ENCODE measurements at regions not wholly inside any gene's neighbourhood (a gene's known extent, or its start where the extent isn't known, plus 50 kb on each side); places are given as distances from the start of the nearest gene placed in this dataset.

GRCh38 chr7:32140210-32140939 lies 70.2 kb upstream of the PDE1C start:
- H3K27ac ChIP-seq: no peak overlapping the region
- intact Hi-C loops (cut with DNase I; ENCODE audit: low total_unique reads): no loop called here
- H3K4me1 ChIP-seq: no peaks in the 10 kb centered on the region

GRCh38 chr7:32137059-32137458 lies 66.9 kb upstream of the PDE1C start:
- no peak for TF ChIP-seq CTCF (IDR thresholded peaks at IDR 0.05)
- Histone ChIP-seq H3K36me3 (no peaks in the 10 kb centered on the region), H3K4me3 (no peak overlapping the region), H3K27ac (no peak overlapping the region), H3K4me1 (no peaks in the 10 kb centered on the region), H3K27me3 (no peaks in the 10 kb centered on the region), H3K9me3 (peaks cover 0 to 17% (median 5%) of the 10 kb centered on the region in 3 donors)
- no peak for DNase-seq
- intact Hi-C loops (cut with DNase I; ENCODE audit: low total_unique reads): no loop called here

More at GRCh38 chr7:32140210-32140939, 70.2 kb upstream of the PDE1C start:
- DNase-seq: no peak
- Histone ChIP-seq H3K36me3 (no peaks in the 10 kb centered on the region), H3K9me3 (no peaks in the 10 kb centered on the region), H3K27me3 (no peaks in the 10 kb centered on the region), H3K4me3 (no peak overlapping the region)
- TF ChIP-seq CTCF (IDR thresholded peaks at IDR 0.05): no peak

- Histone ChIP-seq H3K4me1 (no peaks in the 10 kb centered on the region), H3K36me3 (no peaks in the 10 kb centered on the region), H3K27ac (no peak overlapping the region), H3K9me3 (peaks cover 0 to 17% (median 5%) of the 10 kb centered on the region in 3 donors), H3K27me3 (no peaks in the 10 kb centered on the region), H3K4me3 (no peak overlapping the region)
- intact Hi-C loops (cut with DNase I; ENCODE audit: low total_unique reads): no loop called here
- TF ChIP-seq CTCF (IDR thresholded peaks at IDR 0.05): no peak
- DNase-seq: no peak
Measured at GRCh38 chr7:32131091-32131490, 60.9 kb upstream of the PDE1C start.

DNA sequence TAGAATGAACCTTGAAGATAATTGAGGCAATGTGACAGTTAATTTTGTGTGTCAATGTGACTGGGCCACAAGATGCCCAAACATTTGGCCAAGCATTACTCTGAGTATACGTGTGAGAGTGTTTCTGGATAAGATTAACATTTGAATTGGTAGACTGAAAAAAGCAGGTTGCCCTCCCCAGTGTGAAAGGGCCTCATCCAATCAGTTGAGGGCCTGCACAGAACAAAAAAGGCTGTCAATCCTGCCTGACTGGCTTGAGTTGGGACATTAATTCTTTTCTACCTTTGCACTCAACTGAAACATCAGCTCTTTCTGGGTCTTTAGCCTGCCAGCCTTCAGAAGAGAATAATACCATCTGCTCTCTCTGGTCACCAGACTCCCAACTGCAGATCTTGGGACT lies 56.6 kb upstream of the PDE1C start:
- no peaks in the 10 kb centered on the region for H3K4me1 ChIP-seq
- H3K36me3 ChIP-seq: no peaks in the 10 kb centered on the region
- DNase-seq: no peak
- H3K27me3 ChIP-seq: no peaks in the 10 kb centered on the region
- no peak for TF ChIP-seq CTCF (IDR thresholded peaks at IDR 0.05)
- H3K9me3 ChIP-seq: no peaks in the 10 kb centered on the region
- no peak overlapping the region for H3K4me3 ChIP-seq
- intact Hi-C loops (cut with DNase I; ENCODE audit: low total_unique reads): no loop called here
- no peak overlapping the region for H3K27ac ChIP-seq

Measured in tibial artery (tissue), 4 donors.